Epithelial cell of esophagus (primary cell): ENCODE measurements at regions not wholly inside any gene's neighbourhood (a gene's known extent, or its start where the extent isn't known, plus 50 kb on each side); places are given as distances from the start of the nearest gene placed in this dataset.

ENCODE experiments used
- DNase-seq: peaks from one replicate; pipeline ENCODE4 v3.0.0; 2010; ENCODE audit warnings: low read depth
- H3K4me3 ChIP-seq: 2 replicates; pipeline ENCODE4 v1.5.1; 2011; ENCODE audit warnings: mild to moderate bottlenecking, low read length, control low read depth
- CTCF ChIP-seq: IDR thresholded peaks from 2 replicates; pipeline ENCODE4 v1.5.1; 2011; ENCODE audit warnings: low read depth, mild to moderate bottlenecking, low read length, control low read depth, inconsistent platforms; ENCODE audit not compliant: insufficient read depth; ENCODE audit errors: missing control alignments

- TF ChIP-seq CTCF = no peak
- no peak for DNase-seq
- no peak overlapping the region for H3K4me3 ChIP-seq
Measured at GRCh38 chr1:94314222-94314858, 77.0 kb upstream of the ARHGAP29 start.

GRCh38 chr1:94310570-94311270, 73.3 kb upstream of the ARHGAP29 start:
- TF ChIP-seq CTCF = no peak
- no peak for DNase-seq
- no peak overlapping the region for H3K4me3 ChIP-seq

GRCh38 chr1:94309829-94310569, 72.6 kb upstream of the ARHGAP29 start:
- H3K4me3 ChIP-seq = no peak overlapping the region
- TF ChIP-seq CTCF = no peak
- DNase-seq = no peak

GRCh38 chr1:94309216-94309615, 71.8 kb upstream of the ARHGAP29 start:
- TF ChIP-seq CTCF = no peak
- no peak for DNase-seq
- no peak overlapping the region for H3K4me3 ChIP-seq

- no peak overlapping the region for H3K4me3 ChIP-seq
- no peak for TF ChIP-seq CTCF
- no peak for DNase-seq
Measured at GRCh38 chr1:94306521-94306920, 69.1 kb upstream of the ARHGAP29 start.

GRCh38 chr1:94305704-94306103, 68.3 kb upstream of the ARHGAP29 start:
- peak; percentile 82 for DNase-seq
- H3K4me3 ChIP-seq = no peak overlapping the region
- no peak for TF ChIP-seq CTCF
